CD4-positive, alpha-beta T cell treated with Interleukin-2 at 100 ng/mL for 4 hours (primary cell): ENCODE measurements at regions not wholly inside any gene's neighbourhood (a gene's known extent, or its start where the extent isn't known, plus 50 kb on each side); places are given as distances from the start of the nearest gene placed in this dataset.
"Not testable (repeated sequence)": the region's sequence is repeated elsewhere in the genome, so short reads cannot be mapped to it uniquely, and the experiment has no call there.

Experiments used
- DNase-seq: peaks from one replicate; pipeline ENCODE4 v3.0.0-alpha.2; 2020; ENCODE audit warnings: low spot score

- no peak for DNase-seq
These were observed 71.7 kb upstream of the PELI2 start for GRCh38 chr14:56046546-56046945.

- no peak for DNase-seq
These were observed 71.2 kb upstream of the PELI2 start for GRCh38 chr14:56046996-56047395.

- DNase-seq = no peak
These were observed 68.7 kb upstream of the PELI2 start for GRCh38 chr14:56049536-56049935.

- no peak for DNase-seq
These were observed 62.7 kb upstream of the PELI2 start for GRCh38 chr14:56055511-56055910.

GRCh38 chr14:56056031-56056430 is 62.2 kb upstream of the PELI2 start:
- DNase-seq = no peak

GRCh38 chr14:56057071-56057741 is 61.0 kb upstream of the PELI2 start:
- no peak for DNase-seq

GRCh38 chr14:56057767-56058166 is 60.4 kb upstream of the PELI2 start:
- no peak for DNase-seq

- DNase-seq = no peak
These were observed 59.2 kb upstream of the PELI2 start for GRCh38 chr14:56059054-56059453.

GRCh38 chr14:56061051-56061450 is 57.2 kb upstream of the PELI2 start:
- no peak for DNase-seq

GRCh38 chr14:56063131-56063530 is 55.1 kb upstream of the PELI2 start:
- DNase-seq = no peak

- DNase-seq = no peak
These were observed 53.7 kb upstream of the PELI2 start for GRCh38 chr14:56064513-56064912.

- DNase-seq = not testable (repeated sequence)
These were observed 53.0 kb upstream of the PELI2 start for GRCh38 chr14:56065199-56065598.

- DNase-seq = no peak
These were observed 52.5 kb upstream of the PELI2 start for GRCh38 chr14:56065621-56066290.
